Panc1 (cell line): ENCODE measurements at regions not wholly inside any gene's neighbourhood (a gene's known extent, or its start where the extent isn't known, plus 50 kb on each side); places are given as distances from the start of the nearest gene placed in this dataset.
"Not testable (repeated sequence)": the region's sequence is repeated elsewhere in the genome, so short reads cannot be mapped to it uniquely, and the experiment has no call there.

Experiments
- ATAC-seq: fragments of 200-7000 bp; cut with Tn5 transposase; 2 replicates; pipeline ENCODE4 v1.9.1; 2020; ENCODE audit warnings: mild to moderate bottlenecking, moderate library complexity
- BruUV-seq: library from RNA; stranded (reverse); fragments of 400-500 nt; replicated peaks from 2 replicates; lab custom pipeline; 2021; lab: Mats Ljungman, UMichigan
- CTCF ChIA-PET: fragments of 300-600 bp; sonication (Branson Sonifier 250); formaldehyde crosslinking; loops from one replicate; lab custom pipeline; 2022; ENCODE audit warnings: antibody characterized with exemption; lab: Charles Lee
- POLR2A ChIA-PET: fragments of 300-600 bp; sonication (Branson Sonifier 250); formaldehyde crosslinking; loops from one replicate; lab custom pipeline; 2022; ENCODE audit warnings: antibody characterized with exemption; lab: Charles Lee
- DNase-seq: peaks from one replicate; pipeline ENCODE4 v3.0.0-alpha.2; 2010; ENCODE audit warnings: low read depth, low spot score
- H3K27ac ChIP-seq: 2 replicates; pipeline ENCODE4 v1.5.1; 2011; ENCODE audit warnings: mild to moderate bottlenecking, low read length, inconsistent platforms
- H3K27me3 ChIP-seq: fragments of 200-500 bp; sonication (Bioruptor generic); 2 replicates; pipeline ENCODE4 v1.6.0; 2014; ENCODE audit warnings: low read length, inconsistent platforms; ENCODE audit not compliant: control insufficient read depth, insufficient read depth
- H3K36me3 ChIP-seq: fragments of 200-500 bp; sonication (Bioruptor generic); 2 replicates; pipeline ENCODE4 v1.5.1; 2014; ENCODE audit warnings: inconsistent platforms, mild to moderate bottlenecking, low read length, moderate library complexity; ENCODE audit not compliant: control insufficient read depth, insufficient read depth
- H3K4me1 ChIP-seq: 2 replicates; pipeline ENCODE4 v1.5.1; 2011; ENCODE audit warnings: inconsistent platforms, mild to moderate bottlenecking, low read length, moderate library complexity; ENCODE audit not compliant: control insufficient read depth, insufficient read depth
- H3K4me3 ChIP-seq, 2 experiments: 2 replicates each; pipeline ENCODE4 v1.5.1; 2011 to 2012; ENCODE audit warnings: low read depth in 2 of 2, low read length in 2 of 2, mild to moderate bottlenecking in 2 of 2, inconsistent platforms in 1 of 2, moderate library complexity in 1 of 2
- H3K9me3 ChIP-seq: fragments of 200-500 bp; sonication (Bioruptor generic); 2 replicates; pipeline ENCODE4 v1.5.1; 2014; ENCODE audit warnings: low read depth, mild to moderate bottlenecking, inconsistent platforms, low read length, moderate library complexity; ENCODE audit not compliant: control insufficient read depth, insufficient read depth
- CTCF ChIP-seq: fragments of 450-650 bp; IDR thresholded peaks from 2 replicates; pipeline ENCODE4 v1.5.1; 2017; ENCODE audit warnings: mild to moderate bottlenecking
- POLR2AphosphoS5 ChIP-seq: IDR thresholded peaks from 2 replicates; pipeline ENCODE4 v1.6.1; 2012; ENCODE audit warnings: mild to moderate bottlenecking, low read depth, low read length, moderate library complexity
- REST ChIP-seq, 2 experiments: IDR thresholded peaks; 2 replicates each; pipeline ENCODE4 v1.6.1; 2011 to 2012; ENCODE audit warnings: low read depth in 2 of 2, control low read depth in 1 of 2, low read length in 1 of 2, mild to moderate bottlenecking in 1 of 2, moderate library complexity in 1 of 2; ENCODE audit not compliant: insufficient read depth in 1 of 2
- SIN3A ChIP-seq: IDR thresholded peaks from 2 replicates; pipeline ENCODE4 v1.6.1; 2012; ENCODE audit warnings: low read depth, mild to moderate bottlenecking, low read length, moderate library complexity, borderline replicate concordance; ENCODE audit not compliant: insufficient read depth
- TCF7L2 ChIP-seq: IDR thresholded peaks from 2 replicates; pipeline ENCODE4 v1.6.1; 2011; ENCODE audit warnings: mild to moderate bottlenecking, low read depth, low read length, inconsistent platforms
- in situ Hi-C: cut with HindIII; loops from 2 replicates; pipeline ENCODE4 v1.10.0; 2016; ENCODE audit warnings: low sequenced_read_pairs, low pct_unique_long_range_greater_than_20kb
- intact Hi-C: fragments of 100-400 bp; cut with micrococcal nuclease; formaldehyde crosslinking; loops from one replicate; pipeline ENCODE4 v1.10.0; 2022; ENCODE audit not compliant: unreplicated experiment

- no peaks in the 10 kb centered on the region; the same call in 1 of the 2 replicates for H3K36me3 ChIP-seq
- H3K4me1 ChIP-seq: no peaks in the 10 kb centered on the region
- H3K27me3 ChIP-seq: no peaks in the 10 kb centered on the region
- ATAC-seq (no peak), DNase-seq (no peak)
- ChIA-PET POLR2A (no interaction called here), CTCF (no interaction called here)
- TF ChIP-seq POLR2AphosphoS5 (no peak), CTCF (no peak), SIN3A (no peak)
- H3K27ac ChIP-seq: no peak overlapping the region
- H3K9me3 ChIP-seq: no peaks in the 10 kb centered on the region
- in situ Hi-C loops (no loop called here), intact Hi-C loops (no loop called here)
- H3K4me3 ChIP-seq: no peak overlapping the region
- no TSS peak for BruUV-seq
Measured at GRCh38 chr6:105862936-105863607, 223.1 kb upstream of the PRDM1 start.

GRCh38 chr6:105860927-105861326 is 225.2 kb upstream of the PRDM1 start:
- ATAC-seq, BruUV-seq, H3K4me1 ChIP-seq, H3K36me3 ChIP-seq, intact Hi-C loops, H3K27me3 ChIP-seq, H3K27ac ChIP-seq, CTCF ChIA-PET, H3K9me3 ChIP-seq, DNase-seq, POLR2A ChIA-PET, H3K4me3 ChIP-seq, in situ Hi-C loops: not testable (repeated sequence)

- ChIA-PET POLR2A (interaction anchor here (0.7 kb wide), 1 partner anchor 16 kb away, joined by 3 read pairs; no protein-coding TSS in a partner anchor), CTCF (no interaction called here)
- in situ Hi-C loops: no loop called here
- Histone ChIP-seq H3K9me3 (no peaks in the 10 kb centered on the region), H3K4me3 (no peak overlapping the region), H3K27me3 (no peaks in the 10 kb centered on the region), H3K27ac (no peak overlapping the region), H3K36me3 (no peaks in the 10 kb centered on the region; the same call in 1 of the 2 replicates), H3K4me1 (no peaks in the 10 kb centered on the region)
- ATAC-seq: no peak
- no peak for DNase-seq
- TF ChIP-seq REST (IDR thresholded peaks at IDR 0.05; ENCODE audit: insufficient read depth in 1 of 2, low read depth in 2 of 2, low read length in 1 of 2) (no peak), SIN3A (no peak), POLR2AphosphoS5 (no peak), CTCF (no peak), TCF7L2 (no peak)
- BruUV-seq: no TSS peak
- intact Hi-C loops: no loop called here
Measured at GRCh38 chr6:105859457-105859856, 226.7 kb upstream of the PRDM1 start.

GRCh38 chr6:105858639-105859038 is 227.5 kb upstream of the PRDM1 start:
- H3K4me1 ChIP-seq, ATAC-seq, BruUV-seq, DNase-seq, H3K9me3 ChIP-seq, intact Hi-C loops, H3K4me3 ChIP-seq, H3K27me3 ChIP-seq, CTCF ChIA-PET, H3K36me3 ChIP-seq, POLR2A ChIA-PET, in situ Hi-C loops, H3K27ac ChIP-seq: not testable (repeated sequence)
